ENCODE measurements at regions not wholly inside any gene's neighbourhood (a gene's known extent, or its start where the extent isn't known, plus 50 kb on each side); places are given as distances from the start of the nearest gene placed in this dataset.

DNA sequence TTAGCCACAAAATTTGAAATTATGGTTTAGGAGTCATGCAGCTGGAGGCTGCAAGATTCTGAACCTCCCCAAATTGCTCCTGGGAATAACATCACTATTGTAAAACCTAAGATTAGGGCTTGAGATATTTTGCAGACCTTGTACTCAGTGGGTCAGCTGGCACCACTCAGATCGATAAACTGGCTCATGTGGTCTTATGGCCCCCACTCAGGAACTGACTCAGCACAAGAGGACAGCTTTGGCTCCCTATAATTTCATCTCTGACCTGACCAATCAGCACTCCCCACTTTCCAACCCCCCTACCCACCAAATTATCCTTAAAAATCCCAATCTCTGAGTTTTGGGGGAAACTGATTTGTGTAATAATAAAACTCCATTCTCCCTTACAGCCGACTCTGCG, 161.6 kb downstream of the BRMS1L start:
- no peaks in the 10 kb centered on the region for H3K36me3 ChIP-seq (replicated peaks in 1 of 2; ENCODE audit: control insufficient read depth in 1 of 2, insufficient read depth in 2 of 2, low read length in 1 of 2)
- no peak for DNase-seq
- no peaks in the 10 kb centered on the region for H3K79me2 ChIP-seq (ENCODE audit: insufficient read depth)
- no peaks in the 10 kb centered on the region for H4K20me1 ChIP-seq (ENCODE audit: insufficient read depth)
- WGBS (ENCODE audit: low lambda C conversion rate) = 25% methylated on average over 3 of the region's 3 CpGs
- no peak overlapping the region for H3K4me3 ChIP-seq (ENCODE audit: low read depth in 2 of 2, low read length in 1 of 2)
- H3K9me3 ChIP-seq = no peaks in the 10 kb centered on the region
- no peaks in the 10 kb centered on the region for H3F3A ChIP-seq (replicated peaks; ENCODE audit: insufficient read depth)
- H3K9me2 ChIP-seq = no peaks in the 10 kb centered on the region
- no peak overlapping the region for H3K4me2 ChIP-seq
- CTCF ChIA-PET = no interaction called here
- 0 out of 2 replicates have a peak, but pooled peaks cover 4% of the 10 kb centered on the region for H3K27me3 ChIP-seq (ENCODE audit: insufficient read depth)
- POLR2A ChIA-PET = no interaction called here
- TF ChIP-seq TCF12 (IDR thresholded peaks at IDR 0.05) (no peak), TAF1 (IDR thresholded peaks at IDR 0.05; ENCODE audit: borderline replicate concordance, low read depth, low read length) (no peak), YY1 (IDR thresholded peaks at IDR 0.05; ENCODE audit: low read depth) (no peak), RXRA (IDR thresholded peaks at IDR 0.05; ENCODE audit: borderline replicate concordance, low read depth) (no peak), GABPA (IDR thresholded peaks at IDR 0.05; ENCODE audit: low read depth) (no peak), POLR2AphosphoS5 (IDR thresholded peaks at IDR 0.05; ENCODE audit: low read depth, low read length) (no peak), TEAD4 (IDR thresholded peaks at IDR 0.05; ENCODE audit: borderline replicate concordance, insufficient read depth) (no peak)
- TF ChIP-seq, protein P1, sequence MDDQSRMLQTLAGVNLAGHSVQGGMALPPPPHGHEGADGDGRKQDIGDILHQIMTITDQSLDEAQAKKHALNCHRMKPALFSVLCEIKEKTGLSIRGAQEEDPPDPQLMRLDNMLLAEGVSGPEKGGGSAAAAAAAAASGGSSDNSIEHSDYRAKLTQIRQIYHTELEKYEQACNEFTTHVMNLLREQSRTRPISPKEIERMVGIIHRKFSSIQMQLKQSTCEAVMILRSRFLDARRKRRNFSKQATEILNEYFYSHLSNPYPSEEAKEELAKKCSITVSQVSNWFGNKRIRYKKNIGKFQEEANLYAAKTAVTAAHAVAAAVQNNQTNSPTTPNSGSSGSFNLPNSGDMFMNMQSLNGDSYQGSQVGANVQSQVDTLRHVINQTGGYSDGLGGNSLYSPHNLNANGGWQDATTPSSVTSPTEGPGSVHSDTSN (IDR thresholded peaks at IDR 0.05) = no peak
- no peak overlapping the region for H3K27ac ChIP-seq (ENCODE audit: low read depth in 2 of 2, low read length in 1 of 2)
- H2AFZ ChIP-seq (ENCODE audit: low read depth) = no peak overlapping the region
- H3K4me1 ChIP-seq (ENCODE audit: control insufficient read depth in 1 of 2, insufficient read depth in 2 of 2, low read depth in 1 of 2, low read length in 1 of 2) = no peaks in the 10 kb centered on the region; a peak in 1 of 4 replicates
- no peak overlapping the region for H3K9ac ChIP-seq

DNA sequence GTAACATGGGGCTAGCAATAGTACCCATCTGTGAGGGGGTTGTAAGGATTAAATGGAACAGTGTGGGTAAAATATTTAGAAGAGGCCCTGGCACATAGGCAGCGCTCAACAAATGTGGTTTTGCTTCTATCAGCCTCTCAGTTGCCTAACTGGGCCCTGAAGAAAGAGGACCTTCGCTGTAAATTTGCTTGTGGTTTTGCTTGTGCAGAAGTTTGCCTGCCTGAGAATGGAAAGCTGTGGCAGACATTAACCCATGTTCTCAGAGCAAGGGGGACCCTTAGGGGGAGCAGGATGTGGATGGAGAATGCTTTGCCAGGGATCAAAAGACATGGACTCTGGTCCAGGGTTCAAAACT, 160.1 kb downstream of the BRMS1L start:
- WGBS (ENCODE audit: low lambda C conversion rate) = 18% methylated on average over 2 of the region's 2 CpGs
- ChIA-PET POLR2A (no interaction called here), CTCF (interaction anchor here (0.9 to 1.8 kb wide), 2 partner anchors 22 to 106 kb away, joined by 4 to 6 read pairs; no protein-coding TSS in a partner anchor)
- no peak overlapping the region for H3K27ac ChIP-seq (ENCODE audit: low read depth in 2 of 2, low read length in 1 of 2)
- H4K20me1 ChIP-seq (ENCODE audit: insufficient read depth) = no peaks in the 10 kb centered on the region
- DNase-seq = no peak
- no peaks in the 10 kb centered on the region for H3K9me2 ChIP-seq
- H3F3A ChIP-seq (replicated peaks; ENCODE audit: insufficient read depth) = no peaks in the 10 kb centered on the region
- no peaks in the 10 kb centered on the region for H3K79me2 ChIP-seq (ENCODE audit: insufficient read depth)
- H3K27me3 ChIP-seq (ENCODE audit: insufficient read depth) = 0 out of 2 replicates have a peak, but pooled peaks cover 4% of the 10 kb centered on the region
- H3K9me3 ChIP-seq = no peaks in the 10 kb centered on the region
- H3K4me3 ChIP-seq (ENCODE audit: low read depth in 2 of 2, low read length in 1 of 2) = no peak overlapping the region
- no peak overlapping the region for H3K4me2 ChIP-seq
- no peaks in the 10 kb centered on the region for H3K36me3 ChIP-seq (replicated peaks in 1 of 2; ENCODE audit: control insufficient read depth in 1 of 2, insufficient read depth in 2 of 2, low read length in 1 of 2)
- no peaks in the 10 kb centered on the region for H3K4me1 ChIP-seq (ENCODE audit: control insufficient read depth in 1 of 2, insufficient read depth in 2 of 2, low read depth in 1 of 2, low read length in 1 of 2)
- no peak overlapping the region for H3K9ac ChIP-seq
- no peak overlapping the region for H2AFZ ChIP-seq (ENCODE audit: low read depth)
- TF ChIP-seq FOXM1 (IDR thresholded peaks at IDR 0.05; ENCODE audit: low read depth) = no peak
- no peak for TF ChIP-seq RXRA (IDR thresholded peaks at IDR 0.05; ENCODE audit: borderline replicate concordance, low read depth)
- TF ChIP-seq, protein P2, sequence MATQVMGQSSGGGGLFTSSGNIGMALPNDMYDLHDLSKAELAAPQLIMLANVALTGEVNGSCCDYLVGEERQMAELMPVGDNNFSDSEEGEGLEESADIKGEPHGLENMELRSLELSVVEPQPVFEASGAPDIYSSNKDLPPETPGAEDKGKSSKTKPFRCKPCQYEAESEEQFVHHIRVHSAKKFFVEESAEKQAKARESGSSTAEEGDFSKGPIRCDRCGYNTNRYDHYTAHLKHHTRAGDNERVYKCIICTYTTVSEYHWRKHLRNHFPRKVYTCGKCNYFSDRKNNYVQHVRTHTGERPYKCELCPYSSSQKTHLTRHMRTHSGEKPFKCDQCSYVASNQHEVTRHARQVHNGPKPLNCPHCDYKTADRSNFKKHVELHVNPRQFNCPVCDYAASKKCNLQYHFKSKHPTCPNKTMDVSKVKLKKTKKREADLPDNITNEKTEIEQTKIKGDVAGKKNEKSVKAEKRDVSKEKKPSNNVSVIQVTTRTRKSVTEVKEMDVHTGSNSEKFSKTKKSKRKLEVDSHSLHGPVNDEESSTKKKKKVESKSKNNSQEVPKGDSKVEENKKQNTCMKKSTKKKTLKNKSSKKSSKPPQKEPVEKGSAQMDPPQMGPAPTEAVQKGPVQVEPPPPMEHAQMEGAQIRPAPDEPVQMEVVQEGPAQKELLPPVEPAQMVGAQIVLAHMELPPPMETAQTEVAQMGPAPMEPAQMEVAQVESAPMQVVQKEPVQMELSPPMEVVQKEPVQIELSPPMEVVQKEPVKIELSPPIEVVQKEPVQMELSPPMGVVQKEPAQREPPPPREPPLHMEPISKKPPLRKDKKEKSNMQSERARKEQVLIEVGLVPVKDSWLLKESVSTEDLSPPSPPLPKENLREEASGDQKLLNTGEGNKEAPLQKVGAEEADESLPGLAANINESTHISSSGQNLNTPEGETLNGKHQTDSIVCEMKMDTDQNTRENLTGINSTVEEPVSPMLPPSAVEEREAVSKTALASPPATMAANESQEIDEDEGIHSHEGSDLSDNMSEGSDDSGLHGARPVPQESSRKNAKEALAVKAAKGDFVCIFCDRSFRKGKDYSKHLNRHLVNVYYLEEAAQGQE (IDR thresholded peaks at IDR 0.05; ENCODE audit: low read depth, low read length) = no peak
- TF ChIP-seq SMC3 (IDR thresholded peaks at IDR 0.05; ENCODE audit: low read depth, low read length) = no peak
- no peak for TF ChIP-seq CHD2 (IDR thresholded peaks at IDR 0.05; ENCODE audit: low read length, partially characterized antibody)
- TF ChIP-seq TCF12 (IDR thresholded peaks at IDR 0.05) = no peak
- TF ChIP-seq TAF1 (IDR thresholded peaks at IDR 0.05; ENCODE audit: borderline replicate concordance, low read depth, low read length) = no peak
- no peak for TF ChIP-seq SIN3A (IDR thresholded peaks at IDR 0.05; ENCODE audit: borderline replicate concordance, low read depth, low read length)
- TF ChIP-seq, protein P3, sequence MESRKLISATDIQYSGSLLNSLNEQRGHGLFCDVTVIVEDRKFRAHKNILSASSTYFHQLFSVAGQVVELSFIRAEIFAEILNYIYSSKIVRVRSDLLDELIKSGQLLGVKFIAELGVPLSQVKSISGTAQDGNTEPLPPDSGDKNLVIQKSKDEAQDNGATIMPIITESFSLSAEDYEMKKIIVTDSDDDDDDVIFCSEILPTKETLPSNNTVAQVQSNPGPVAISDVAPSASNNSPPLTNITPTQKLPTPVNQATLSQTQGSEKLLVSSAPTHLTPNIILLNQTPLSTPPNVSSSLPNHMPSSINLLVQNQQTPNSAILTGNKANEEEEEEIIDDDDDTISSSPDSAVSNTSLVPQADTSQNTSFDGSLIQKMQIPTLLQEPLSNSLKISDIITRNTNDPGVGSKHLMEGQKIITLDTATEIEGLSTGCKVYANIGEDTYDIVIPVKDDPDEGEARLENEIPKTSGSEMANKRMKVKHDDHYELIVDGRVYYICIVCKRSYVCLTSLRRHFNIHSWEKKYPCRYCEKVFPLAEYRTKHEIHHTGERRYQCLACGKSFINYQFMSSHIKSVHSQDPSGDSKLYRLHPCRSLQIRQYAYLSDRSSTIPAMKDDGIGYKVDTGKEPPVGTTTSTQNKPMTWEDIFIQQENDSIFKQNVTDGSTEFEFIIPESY (IDR thresholded peaks at IDR 0.05; ENCODE audit: borderline replicate concordance, low read depth) = no peak
- TF ChIP-seq EP300 (IDR thresholded peaks at IDR 0.05; ENCODE audit: borderline replicate concordance in 1 of 2, low read depth in 1 of 2, low read length in 1 of 2) = no peak
- TF ChIP-seq, protein P4, sequence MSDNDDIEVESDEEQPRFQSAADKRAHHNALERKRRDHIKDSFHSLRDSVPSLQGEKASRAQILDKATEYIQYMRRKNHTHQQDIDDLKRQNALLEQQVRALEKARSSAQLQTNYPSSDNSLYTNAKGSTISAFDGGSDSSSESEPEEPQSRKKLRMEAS (IDR thresholded peaks at IDR 0.05; ENCODE audit: low read depth) = no peak
